ENCODE measurements at regions not wholly inside any gene's neighbourhood (a gene's known extent, or its start where the extent isn't known, plus 50 kb on each side); places are given as distances from the start of the nearest gene placed in this dataset.

DNA sequence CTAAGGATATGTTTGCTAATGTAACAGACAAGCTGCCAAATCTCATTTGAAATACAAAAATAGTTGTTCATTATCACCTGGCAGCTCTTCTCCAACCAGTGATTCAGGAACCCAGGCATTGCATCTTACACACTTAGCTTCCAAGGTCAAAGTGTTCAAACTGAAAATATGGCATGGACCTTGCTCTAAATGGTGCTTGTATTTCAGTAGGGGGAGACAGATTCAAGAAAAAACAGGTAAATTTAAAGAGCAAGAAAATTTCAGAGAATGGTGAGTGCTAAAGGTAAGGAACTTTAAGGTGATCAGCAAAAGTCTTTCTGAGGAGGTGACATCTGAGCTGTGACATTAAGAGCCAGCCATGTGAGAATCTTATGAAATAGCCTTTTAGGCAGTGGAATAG is 82.8 kb upstream of the E2F8 start:
- TF ChIP-seq POLR2A (IDR thresholded peaks at IDR 0.05; ENCODE audit: low read depth, low read length), result no peak
- TF ChIP-seq, protein P1, sequence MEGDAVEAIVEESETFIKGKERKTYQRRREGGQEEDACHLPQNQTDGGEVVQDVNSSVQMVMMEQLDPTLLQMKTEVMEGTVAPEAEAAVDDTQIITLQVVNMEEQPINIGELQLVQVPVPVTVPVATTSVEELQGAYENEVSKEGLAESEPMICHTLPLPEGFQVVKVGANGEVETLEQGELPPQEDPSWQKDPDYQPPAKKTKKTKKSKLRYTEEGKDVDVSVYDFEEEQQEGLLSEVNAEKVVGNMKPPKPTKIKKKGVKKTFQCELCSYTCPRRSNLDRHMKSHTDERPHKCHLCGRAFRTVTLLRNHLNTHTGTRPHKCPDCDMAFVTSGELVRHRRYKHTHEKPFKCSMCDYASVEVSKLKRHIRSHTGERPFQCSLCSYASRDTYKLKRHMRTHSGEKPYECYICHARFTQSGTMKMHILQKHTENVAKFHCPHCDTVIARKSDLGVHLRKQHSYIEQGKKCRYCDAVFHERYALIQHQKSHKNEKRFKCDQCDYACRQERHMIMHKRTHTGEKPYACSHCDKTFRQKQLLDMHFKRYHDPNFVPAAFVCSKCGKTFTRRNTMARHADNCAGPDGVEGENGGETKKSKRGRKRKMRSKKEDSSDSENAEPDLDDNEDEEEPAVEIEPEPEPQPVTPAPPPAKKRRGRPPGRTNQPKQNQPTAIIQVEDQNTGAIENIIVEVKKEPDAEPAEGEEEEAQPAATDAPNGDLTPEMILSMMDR (IDR thresholded peaks at IDR 0.05 in 2 of 3, conservative IDR thresholded peaks at IDR 0.05 in 1 of 3; ENCODE audit: control insufficient read depth in 2 of 3, extremely low read depth in 1 of 3, insufficient read depth in 1 of 3, low read depth in 3 of 3, low read length in 3 of 3), result peak; percentile 22 to 42 (median 37); a peak in 5 of 6 replicates
- TF ChIP-seq EZH2 (IDR thresholded peaks at IDR 0.05; ENCODE audit: borderline replicate concordance, control insufficient read depth, low read depth, low read length), result no peak
- no peak for TF ChIP-seq ZNF24 (IDR thresholded peaks at IDR 0.05)
- no peak for TF ChIP-seq RB1 (IDR thresholded peaks at IDR 0.05; ENCODE audit: borderline replicate concordance)
- no peak for TF ChIP-seq FOXK2 (IDR thresholded peaks at IDR 0.05)
- TF ChIP-seq CREB1 (IDR thresholded peaks at IDR 0.05; ENCODE audit: low read depth), result no peak
- TF ChIP-seq, protein P2, sequence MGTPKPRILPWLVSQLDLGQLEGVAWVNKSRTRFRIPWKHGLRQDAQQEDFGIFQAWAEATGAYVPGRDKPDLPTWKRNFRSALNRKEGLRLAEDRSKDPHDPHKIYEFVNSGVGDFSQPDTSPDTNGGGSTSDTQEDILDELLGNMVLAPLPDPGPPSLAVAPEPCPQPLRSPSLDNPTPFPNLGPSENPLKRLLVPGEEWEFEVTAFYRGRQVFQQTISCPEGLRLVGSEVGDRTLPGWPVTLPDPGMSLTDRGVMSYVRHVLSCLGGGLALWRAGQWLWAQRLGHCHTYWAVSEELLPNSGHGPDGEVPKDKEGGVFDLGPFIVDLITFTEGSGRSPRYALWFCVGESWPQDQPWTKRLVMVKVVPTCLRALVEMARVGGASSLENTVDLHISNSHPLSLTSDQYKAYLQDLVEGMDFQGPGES (IDR thresholded peaks at IDR 0.05), result no peak
- TF ChIP-seq POLR2AphosphoS2 (IDR thresholded peaks at IDR 0.05; ENCODE audit: low read depth, low read length), result no peak

All from GM12878 (cell line).